ENCODE measurements at regions not wholly inside any gene's neighbourhood (a gene's known extent, or its start where the extent isn't known, plus 50 kb on each side); places are given as distances from the start of the nearest gene placed in this dataset.
A peak's percentile ranks its signal among the peaks of the same experiment; 100 is the strongest.

DNA sequence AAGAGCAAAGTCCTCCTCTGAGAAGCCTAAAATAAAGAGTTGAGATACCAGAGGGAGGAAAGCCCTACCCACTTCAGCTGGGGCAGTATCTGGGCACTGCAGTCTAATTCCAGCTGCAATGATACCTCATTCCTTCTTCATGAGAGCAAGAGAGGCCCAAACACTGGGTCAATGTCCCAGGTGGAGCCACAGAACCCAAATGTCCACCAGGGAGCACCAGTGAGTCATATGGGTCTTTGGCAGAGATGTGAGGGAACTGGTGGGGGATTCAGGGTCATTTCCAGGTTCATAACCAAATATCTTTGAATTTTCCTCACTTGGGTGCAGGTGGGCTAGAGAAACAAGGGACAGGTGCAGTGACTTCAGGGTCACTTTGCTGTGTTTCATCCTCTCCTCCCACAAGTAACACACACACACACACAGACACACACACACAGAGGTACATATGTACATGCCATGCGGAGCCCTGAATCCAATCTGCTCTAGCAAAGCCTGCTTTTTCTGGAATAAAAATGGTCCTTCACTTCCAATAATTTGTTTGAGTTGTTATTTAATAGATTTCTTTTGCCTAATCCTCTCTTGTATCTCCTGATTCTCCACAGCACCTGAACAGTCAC is 585.4 kb downstream of the SOX6 start:
- peak in 1 of 2 experiments; percentile 8 for DNase-seq (ENCODE audit: low read depth in 2 of 2)

DNA sequence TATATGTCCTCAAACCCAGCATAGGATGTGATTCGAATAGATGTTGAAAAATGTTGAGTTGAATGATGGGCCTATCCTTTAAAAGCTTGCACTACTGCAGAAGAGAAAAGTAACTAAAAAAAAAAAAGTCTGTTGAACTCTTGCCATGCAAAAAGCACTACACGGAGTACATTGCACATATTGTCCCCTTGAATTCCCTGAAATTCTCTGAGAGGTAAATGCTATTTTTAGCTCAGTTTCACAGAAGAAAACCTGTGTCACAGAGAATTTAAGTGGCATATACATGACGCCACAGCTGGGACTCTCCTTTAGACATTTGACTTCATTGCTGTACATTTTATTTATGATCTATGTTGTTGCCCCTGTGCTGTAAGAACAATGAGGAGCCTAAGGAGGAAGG is 583.8 kb downstream of the SOX6 start:
- no peak for DNase-seq (ENCODE audit: low read depth in 2 of 2)

- no peak for DNase-seq (ENCODE audit: low read depth in 2 of 2)
Measured at GRCh38 chr11:15772981-15773380, 583.4 kb downstream of the SOX6 start.

DNA sequence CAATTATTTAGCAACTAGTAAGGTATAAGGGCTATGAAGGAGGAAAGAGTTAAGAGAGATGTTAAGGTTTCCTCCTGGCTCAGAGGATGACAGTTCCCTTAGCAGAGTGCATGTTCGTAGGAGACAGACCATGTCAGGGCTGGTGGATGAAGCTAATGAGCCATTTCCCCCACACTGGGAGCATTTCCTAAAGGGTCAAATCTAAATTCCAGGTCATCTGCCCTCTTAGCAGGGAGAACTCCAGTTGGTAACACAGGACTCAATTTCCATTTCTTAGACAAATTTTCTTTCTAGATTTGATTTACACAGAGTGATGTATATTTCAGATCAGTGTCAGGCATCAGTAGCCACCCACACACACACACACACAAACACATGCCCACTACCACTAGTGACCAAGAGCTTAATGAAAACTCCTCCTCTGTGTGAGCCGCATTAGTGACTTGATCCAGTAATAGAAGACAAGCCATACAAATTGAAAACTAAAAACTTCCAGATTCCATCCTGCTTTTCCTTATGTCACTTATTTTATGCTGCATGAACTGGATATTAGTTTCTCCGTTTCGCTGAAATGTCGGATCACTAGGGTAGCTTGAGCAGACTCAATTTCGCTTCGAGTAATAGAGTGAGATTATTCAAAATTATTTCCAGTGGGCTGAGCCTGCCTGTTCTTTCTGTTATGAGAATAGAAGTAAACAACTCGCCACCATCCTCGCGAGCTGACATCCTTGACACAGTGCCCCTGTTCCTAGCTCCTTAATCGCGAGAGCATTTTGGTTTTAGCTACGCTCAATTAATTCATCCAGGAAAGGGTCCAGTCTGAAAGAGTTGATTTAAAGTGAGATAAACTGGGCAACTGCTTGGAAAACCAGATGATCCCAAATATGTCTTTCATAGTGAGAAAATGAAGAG is 582.6 kb downstream of the SOX6 start:
- no peak for DNase-seq (ENCODE audit: low read depth in 2 of 2)

DNA sequence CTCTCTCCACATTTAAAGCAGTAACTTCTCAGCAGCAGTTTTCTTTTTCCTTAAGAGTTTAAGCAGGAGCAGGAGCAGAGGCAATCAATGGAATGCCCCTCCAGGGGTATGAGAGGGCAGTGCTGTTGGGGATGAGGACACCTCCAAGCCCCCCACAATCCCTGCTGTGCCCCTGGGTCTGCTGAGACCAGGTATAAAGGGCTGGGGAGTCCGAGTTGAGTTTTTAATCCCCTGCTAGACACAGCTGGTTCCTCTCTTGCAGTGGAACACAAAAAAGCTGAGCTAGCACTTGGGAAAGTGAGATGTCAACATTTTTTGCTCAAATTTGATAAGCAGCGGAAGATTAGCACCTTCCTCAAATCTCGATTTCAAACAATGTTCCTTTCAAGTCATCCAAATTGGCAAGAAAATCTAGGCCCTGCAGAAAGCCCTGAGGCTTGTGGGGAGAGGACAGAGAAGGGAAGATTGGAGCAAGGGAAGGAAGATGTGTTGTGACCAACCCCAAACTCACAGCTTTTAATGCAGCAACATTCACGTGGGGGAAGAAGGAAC is 581.9 kb downstream of the SOX6 start:
- no peak for DNase-seq (ENCODE audit: low read depth in 2 of 2)

DNA sequence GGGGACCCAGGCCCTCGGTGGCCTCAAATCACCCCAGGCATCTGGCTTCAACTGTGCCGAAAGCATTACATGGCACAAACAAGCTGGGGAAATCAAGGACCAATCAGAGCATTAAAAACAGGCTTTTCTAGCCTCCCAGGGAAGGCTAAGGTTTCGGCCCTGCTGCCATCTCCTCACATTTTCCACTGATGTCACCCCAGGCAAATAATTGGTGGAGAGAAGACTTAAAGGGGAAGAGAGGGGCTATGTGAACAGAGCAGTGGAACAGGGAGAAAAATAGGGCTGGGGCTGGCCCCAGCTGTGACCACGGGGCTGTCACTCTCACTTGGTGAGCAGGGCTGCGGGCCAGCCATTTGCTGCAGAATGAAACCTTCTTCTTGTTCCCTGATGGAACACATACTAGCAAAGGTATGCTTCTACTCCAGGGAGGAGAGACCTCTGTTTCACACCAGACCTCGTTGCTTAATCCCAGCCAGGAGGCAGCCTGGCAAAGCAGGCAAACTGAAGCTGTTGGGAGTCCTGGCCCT is 581.3 kb downstream of the SOX6 start:
- DNase-seq (ENCODE audit: low read depth in 2 of 2), result no peak

DNA sequence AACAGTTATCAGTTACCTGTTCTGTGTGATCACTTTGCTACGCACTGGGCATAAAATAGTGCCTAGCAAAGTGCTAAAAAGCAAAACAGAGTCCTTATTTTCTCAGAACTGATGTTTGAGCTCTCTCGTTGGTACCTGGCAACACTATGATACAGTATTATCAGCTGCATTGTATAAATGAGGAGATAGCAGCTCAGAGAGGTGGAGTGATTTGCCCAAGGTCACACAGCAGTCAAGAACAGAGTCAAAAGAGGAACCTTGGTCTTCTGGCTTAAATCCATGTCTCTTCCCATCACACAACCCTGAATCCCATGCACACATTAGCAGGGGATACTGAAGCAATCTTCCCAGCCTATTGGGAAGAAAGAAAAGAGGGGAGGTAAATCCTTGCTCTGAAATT is 580.5 kb downstream of the SOX6 start:
- DNase-seq (ENCODE audit: low read depth in 2 of 2), result no peak

DNA sequence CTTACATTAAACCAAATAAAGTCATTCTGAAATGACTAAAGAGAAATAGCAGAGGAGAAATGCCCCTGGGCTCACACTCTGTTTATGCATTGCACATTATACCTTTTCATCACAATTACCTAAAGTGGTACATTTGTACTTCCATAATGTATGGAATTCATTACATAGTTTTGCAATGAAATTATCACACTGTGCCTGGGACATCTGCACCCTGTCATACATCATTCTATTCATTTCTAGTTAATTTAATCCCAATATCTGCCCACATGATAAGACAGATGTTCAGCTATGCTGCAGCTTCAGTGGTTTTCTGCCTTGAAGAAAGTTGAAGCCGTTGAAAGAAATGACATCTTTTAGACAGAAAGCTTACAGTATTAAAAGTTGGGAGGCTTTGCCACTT is 580.0 kb downstream of the SOX6 start:
- no peak for DNase-seq (ENCODE audit: low read depth in 2 of 2)

GRCh38 chr11:15779518-15779917 is 576.8 kb downstream of the SOX6 start:
- DNase-seq (ENCODE audit: low read depth in 2 of 2), result no peak

- no peak for DNase-seq (ENCODE audit: low read depth in 2 of 2)
Measured at GRCh38 chr11:15780382-15780781, 576.0 kb downstream of the SOX6 start.

DNA sequence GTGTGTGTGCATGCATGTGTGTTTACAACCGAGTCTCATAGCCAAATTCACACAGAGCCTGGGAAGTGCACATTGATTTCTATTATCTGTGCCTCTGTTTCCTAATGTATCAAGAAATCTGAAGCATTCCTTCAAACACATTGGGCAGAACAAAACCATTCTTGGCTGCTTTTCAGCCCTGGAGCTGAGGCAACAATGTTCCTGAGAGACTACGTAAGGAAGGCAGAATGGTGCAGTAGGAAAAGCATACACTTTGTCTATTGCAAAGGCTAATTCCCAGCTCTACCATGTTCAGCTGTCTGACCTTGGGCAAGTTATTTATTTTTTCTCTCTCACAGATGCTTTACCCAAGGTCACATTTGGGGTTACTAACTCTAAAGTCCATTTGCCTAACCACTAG is 575.5 kb downstream of the SOX6 start:
- no peak for DNase-seq (ENCODE audit: low read depth in 2 of 2)

GRCh38 chr11:15783619-15784018 is 572.7 kb downstream of the SOX6 start:
- DNase-seq (ENCODE audit: low read depth in 2 of 2), result no peak

- peak in 1 of 2 experiments; percentile 51 for DNase-seq (ENCODE audit: low read depth in 2 of 2)
Measured at GRCh38 chr11:15793043-15793996, 563.0 kb downstream of the SOX6 start.

DNA sequence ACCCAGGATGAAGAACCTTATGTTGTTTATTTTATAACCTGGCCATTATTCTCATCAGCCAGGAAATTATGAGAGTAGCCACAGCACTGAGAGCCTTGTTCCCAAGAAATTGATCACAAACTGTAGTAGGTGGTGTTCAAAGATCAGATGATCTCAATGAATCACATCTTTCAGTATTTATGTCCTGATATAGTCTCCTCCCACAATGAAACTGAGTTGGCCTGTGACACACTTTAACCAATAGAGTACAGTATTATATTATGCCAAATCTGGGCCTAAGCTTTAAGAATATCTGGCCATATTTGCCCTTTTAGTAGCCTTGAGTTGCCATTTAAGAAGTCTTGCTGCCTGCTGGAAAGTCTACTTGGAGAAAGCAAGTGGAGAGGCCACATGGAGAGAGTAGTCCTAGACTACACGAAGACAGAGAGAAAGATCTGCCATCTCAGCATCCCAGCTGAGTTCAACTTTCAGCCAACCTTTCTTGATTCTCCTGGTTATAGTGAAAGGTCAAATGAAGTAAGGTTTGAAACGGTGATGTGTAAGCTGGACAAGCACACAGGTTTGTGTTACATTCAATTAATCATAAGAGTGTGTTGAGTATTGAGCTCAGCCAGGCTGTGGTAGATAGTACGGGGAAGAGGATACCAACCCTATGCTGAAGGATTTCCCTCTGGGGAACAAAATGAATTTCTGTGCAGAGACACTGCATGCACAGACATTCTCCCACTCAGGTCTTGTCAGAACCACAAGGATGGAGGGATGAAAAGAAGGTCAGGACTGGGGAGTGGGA is 561.8 kb downstream of the SOX6 start:
- no peak for DNase-seq (ENCODE audit: low read depth in 2 of 2)

DNA sequence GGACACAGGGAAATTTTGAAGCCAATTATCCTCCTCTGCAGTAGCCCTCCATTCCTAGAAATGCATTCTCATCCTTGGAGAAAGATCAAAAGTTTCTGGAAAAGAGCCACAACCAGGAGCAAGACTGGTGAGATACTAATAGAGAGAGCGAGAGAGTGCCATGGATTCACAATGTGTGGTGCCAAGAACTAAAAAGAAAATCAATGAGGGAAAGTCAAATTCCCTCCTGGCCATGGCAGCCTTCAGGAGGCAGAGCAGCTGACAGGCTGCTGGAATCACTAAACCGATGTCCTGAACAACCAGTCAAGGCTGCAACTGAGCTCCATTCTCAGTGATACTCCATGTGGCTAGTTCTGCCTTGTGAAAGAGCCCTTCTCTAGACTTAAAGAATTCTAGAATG is 561.0 kb downstream of the SOX6 start:
- DNase-seq (ENCODE audit: low read depth in 2 of 2), result no peak

GRCh38 chr11:15800111-15800800 is 556.1 kb downstream of the SOX6 start:
- peak in 1 of 2 experiments; percentile 52 for DNase-seq (ENCODE audit: low read depth in 2 of 2)

GRCh38 chr11:15801126-15801525 is 555.2 kb downstream of the SOX6 start:
- no peak for DNase-seq (ENCODE audit: low read depth in 2 of 2)

GRCh38 chr11:15801616-15802015 is 554.7 kb downstream of the SOX6 start:
- no peak for DNase-seq (ENCODE audit: low read depth in 2 of 2)

GRCh38 chr11:15805726-15806125 is 550.6 kb downstream of the SOX6 start:
- DNase-seq (ENCODE audit: low read depth in 2 of 2), result no peak

- no peak for DNase-seq (ENCODE audit: low read depth in 2 of 2)
Measured at GRCh38 chr11:15806217-15806616, 550.1 kb downstream of the SOX6 start.

All from fibroblast of skin of left biceps (primary cell).